GM12874 (cell line): ENCODE measurements at regions not wholly inside any gene's neighbourhood (a gene's known extent, or its start where the extent isn't known, plus 50 kb on each side); places are given as distances from the start of the nearest gene placed in this dataset.

Experiments used
- TF ChIP-seq, protein P1 (sequence below): IDR thresholded peaks from 2 replicates; pipeline ENCODE4 v1.5.1; 2011; ENCODE audit warnings: low read depth, mild to moderate bottlenecking, control low read depth, low read length, moderate library complexity; ENCODE audit not compliant: insufficient read depth

DNA sequence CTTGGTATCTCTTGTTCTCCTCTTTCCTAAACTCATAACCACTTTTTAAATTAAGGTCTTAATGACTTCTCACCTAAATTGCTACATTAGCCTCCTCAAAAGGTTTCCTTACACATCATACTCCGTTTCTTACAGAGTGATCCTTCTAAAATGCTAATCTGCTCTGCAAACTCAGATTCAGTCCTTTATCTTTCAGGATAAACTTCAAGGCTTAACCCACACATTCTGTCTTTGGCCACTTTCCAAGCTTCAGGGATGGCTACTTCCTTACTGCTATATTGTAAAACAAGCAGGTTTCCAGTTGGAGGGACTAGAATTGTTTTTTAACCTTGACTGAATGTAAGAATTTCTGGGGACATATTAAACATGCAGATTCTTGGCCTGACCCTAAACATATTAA is 105.5 kb upstream of the CHD1 start:
- TF ChIP-seq, protein P1, sequence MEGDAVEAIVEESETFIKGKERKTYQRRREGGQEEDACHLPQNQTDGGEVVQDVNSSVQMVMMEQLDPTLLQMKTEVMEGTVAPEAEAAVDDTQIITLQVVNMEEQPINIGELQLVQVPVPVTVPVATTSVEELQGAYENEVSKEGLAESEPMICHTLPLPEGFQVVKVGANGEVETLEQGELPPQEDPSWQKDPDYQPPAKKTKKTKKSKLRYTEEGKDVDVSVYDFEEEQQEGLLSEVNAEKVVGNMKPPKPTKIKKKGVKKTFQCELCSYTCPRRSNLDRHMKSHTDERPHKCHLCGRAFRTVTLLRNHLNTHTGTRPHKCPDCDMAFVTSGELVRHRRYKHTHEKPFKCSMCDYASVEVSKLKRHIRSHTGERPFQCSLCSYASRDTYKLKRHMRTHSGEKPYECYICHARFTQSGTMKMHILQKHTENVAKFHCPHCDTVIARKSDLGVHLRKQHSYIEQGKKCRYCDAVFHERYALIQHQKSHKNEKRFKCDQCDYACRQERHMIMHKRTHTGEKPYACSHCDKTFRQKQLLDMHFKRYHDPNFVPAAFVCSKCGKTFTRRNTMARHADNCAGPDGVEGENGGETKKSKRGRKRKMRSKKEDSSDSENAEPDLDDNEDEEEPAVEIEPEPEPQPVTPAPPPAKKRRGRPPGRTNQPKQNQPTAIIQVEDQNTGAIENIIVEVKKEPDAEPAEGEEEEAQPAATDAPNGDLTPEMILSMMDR = no peak

GRCh38 chr5:99033014-99033900 is 104.5 kb upstream of the CHD1 start:
- TF ChIP-seq, protein P1 = no peak

- TF ChIP-seq, protein P1 = peak; percentile 65
Measured at GRCh38 chr5:99032234-99033013, 103.6 kb upstream of the CHD1 start.

DNA sequence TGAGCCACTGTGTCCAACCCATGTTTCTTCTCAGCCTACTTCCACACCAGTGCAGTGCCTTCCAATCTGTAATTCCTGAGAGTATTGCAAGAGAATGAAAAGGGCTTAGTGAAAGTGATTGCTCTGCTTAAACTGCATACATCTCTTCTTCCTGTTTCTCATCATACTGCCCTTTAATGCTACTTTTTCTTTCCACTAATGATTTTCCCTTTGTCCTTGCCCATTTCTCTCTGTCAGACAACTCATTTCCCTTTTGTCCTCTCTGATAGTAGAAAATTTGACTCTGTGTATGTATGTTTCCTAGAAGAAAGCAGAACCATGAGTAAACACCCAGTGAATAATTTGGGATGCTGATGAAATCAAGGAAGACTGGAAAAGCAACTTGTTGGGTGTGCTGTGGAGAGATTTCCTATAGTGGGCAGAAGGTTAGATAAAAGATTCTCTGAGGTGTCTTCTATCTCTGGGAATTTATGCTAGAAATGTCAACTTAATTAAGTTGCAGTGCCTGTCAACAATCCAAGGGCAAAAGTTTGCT is 102.2 kb upstream of the CHD1 start:
- TF ChIP-seq, protein P1 = no peak

GRCh38 chr5:99029172-99029571 is 100.4 kb upstream of the CHD1 start:
- TF ChIP-seq, protein P1 = no peak

- TF ChIP-seq, protein P1 = no peak
Measured at GRCh38 chr5:99025298-99026045, 96.7 kb upstream of the CHD1 start.

- TF ChIP-seq, protein P1 = no peak
Measured at GRCh38 chr5:99023330-99023729, 94.5 kb upstream of the CHD1 start.
